ENCODE measurements at regions not wholly inside any gene's neighbourhood (a gene's known extent, or its start where the extent isn't known, plus 50 kb on each side); places are given as distances from the start of the nearest gene placed in this dataset.
"Not testable (repeated sequence)": the region's sequence is repeated elsewhere in the genome, so short reads cannot be mapped to it uniquely, and the experiment has no call there.

DNA sequence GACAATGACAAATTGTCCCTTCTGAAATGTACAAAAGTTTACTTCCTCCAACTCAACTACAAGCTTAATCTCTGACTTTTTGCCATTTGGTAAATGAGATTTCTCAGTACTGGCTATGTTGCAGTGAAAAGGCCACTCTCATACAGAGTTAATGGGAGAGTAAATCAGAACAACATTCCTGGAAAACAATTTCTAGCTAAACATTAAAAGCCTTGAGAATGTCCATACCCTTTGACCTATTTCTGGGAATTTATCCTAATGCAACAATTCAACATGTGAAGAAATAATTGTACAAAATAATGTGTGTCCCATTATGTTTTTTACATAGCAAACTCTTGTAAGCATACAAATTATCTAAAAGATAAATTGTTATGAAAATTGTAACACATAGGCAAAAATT is 56.3 kb upstream of the SPEF2 start:
- peaks cover 33% of the 10 kb centered on the region for H3K9me3 Mint-ChIP-seq
- H3K36me3 Mint-ChIP-seq (ENCODE audit: low read depth) = no peaks in the 10 kb centered on the region
- no peak overlapping the region for H3K27ac Mint-ChIP-seq
- ATAC-seq (replicated peaks) = no peak
- H3K27me3 Mint-ChIP-seq = peaks cover 13% of the 10 kb centered on the region
- no peaks in the 10 kb centered on the region for H3K4me1 Mint-ChIP-seq
- no peak overlapping the region for H3K4me3 Mint-ChIP-seq

DNA sequence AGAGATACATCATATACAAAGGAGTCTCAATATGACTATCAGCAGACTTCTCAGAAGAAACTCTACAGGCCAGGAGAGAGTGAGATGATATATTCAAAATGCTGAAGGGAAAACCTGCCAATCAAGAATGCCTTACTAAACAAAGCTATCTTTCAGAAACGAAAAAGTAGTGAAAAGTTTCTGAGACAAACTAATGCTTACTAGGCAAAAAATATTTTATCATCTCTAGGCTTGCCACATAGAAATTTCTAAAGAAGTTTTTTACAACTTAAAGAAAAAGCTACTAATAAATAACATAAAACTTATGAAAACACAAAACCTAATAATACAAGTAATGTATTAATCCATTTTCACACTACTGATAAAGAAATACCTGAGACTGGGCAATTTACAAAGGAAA is 59.9 kb upstream of the SPEF2 start:
- no peaks in the 10 kb centered on the region for H3K4me1 Mint-ChIP-seq
- no peaks in the 10 kb centered on the region for H3K36me3 Mint-ChIP-seq (ENCODE audit: low read depth)
- no peak overlapping the region for H3K27ac Mint-ChIP-seq
- peaks cover 13% of the 10 kb centered on the region for H3K27me3 Mint-ChIP-seq
- peaks cover 20% of the 10 kb centered on the region for H3K9me3 Mint-ChIP-seq
- ATAC-seq (replicated peaks) = no peak
- no peak overlapping the region for H3K4me3 Mint-ChIP-seq

DNA sequence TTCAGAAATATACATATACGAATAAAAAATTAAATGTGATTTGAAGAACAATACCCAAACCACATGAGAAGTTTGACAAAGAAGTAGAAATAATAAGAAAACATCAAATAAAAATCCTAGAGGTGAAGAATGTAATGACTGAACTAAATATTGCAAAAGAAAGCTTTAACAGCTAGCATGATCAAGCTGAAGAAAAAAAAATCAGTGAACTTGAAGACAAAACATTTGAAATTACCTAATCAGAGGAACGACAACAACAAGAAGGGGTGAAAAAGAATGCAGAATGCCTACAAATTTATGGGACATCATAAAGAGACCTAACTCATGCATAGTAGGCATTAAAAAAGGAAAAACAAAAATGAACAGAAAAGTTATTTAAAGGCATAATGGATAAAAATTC is 60.5 kb upstream of the SPEF2 start:
- peaks cover 20% of the 10 kb centered on the region for H3K9me3 Mint-ChIP-seq

DNA sequence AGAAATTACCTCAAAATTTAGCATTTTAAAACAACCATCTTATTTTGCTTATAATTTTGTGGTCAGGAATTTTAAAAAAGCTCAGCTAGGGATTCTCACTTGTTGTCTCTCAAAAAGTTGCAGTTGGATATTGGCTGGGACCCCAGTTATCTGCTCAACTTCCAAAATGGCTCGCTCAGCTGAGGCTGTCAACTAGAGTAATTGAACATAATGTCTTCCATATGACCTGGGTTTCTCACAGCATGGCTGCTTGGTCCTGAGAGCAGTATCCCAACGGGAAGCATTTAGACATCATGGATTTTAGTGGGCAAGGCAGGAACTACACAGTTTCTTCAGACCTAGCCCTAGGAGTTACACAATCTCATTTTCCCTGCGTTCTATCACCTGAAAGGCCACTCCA is 63.6 kb upstream of the SPEF2 start:
- Mint-ChIP-seq H3K4me3 (no peak overlapping the region), H3K4me1 (no peaks in the 10 kb centered on the region), H3K36me3 (ENCODE audit: low read depth) (no peaks in the 10 kb centered on the region), H3K9me3 (peaks cover 15% of the 10 kb centered on the region), H3K27ac (no peak overlapping the region), H3K27me3 (peaks cover 3% of the 10 kb centered on the region)
- no peak for ATAC-seq (replicated peaks)

More for the DNA sequence above, 60.5 kb upstream of the SPEF2 start:
- Mint-ChIP-seq H3K27me3 (peaks cover 15% of the 10 kb centered on the region), H3K36me3 (ENCODE audit: low read depth) (no peaks in the 10 kb centered on the region), H3K27ac (no peak overlapping the region), H3K4me1 (no peaks in the 10 kb centered on the region), H3K4me3 (no peak overlapping the region)
- ATAC-seq (replicated peaks) = no peak

DNA sequence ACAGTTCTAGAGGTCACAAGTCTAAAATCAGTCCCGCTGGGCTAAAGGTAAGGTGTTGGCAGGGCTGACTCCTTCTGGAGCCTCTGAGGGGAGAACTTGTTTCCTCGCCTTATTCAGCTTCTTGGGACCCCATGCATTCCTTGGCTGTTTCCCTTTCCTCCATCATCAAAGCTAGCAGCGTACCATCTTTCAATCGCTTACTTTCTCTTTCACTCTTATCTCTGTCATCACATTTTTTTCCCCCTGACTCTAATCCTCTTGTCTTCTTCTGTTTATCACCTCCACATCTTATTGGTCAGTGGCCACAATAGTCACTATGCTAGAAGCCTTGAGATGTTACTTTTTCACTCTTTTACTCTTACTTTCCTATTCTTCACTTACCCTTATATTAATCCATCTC is 72.5 kb upstream of the SPEF2 start:
- Mint-ChIP-seq H3K9me3 (peaks cover 3% of the 10 kb centered on the region), H3K27me3 (peaks cover 19% of the 10 kb centered on the region), H3K4me1 (peaks cover 5% of the 10 kb centered on the region), H3K27ac (no peak overlapping the region), H3K36me3 (ENCODE audit: low read depth) (no peaks in the 10 kb centered on the region), H3K4me3 (peak overlapping the region; percentile 22)
- no peak for ATAC-seq (replicated peaks)

DNA sequence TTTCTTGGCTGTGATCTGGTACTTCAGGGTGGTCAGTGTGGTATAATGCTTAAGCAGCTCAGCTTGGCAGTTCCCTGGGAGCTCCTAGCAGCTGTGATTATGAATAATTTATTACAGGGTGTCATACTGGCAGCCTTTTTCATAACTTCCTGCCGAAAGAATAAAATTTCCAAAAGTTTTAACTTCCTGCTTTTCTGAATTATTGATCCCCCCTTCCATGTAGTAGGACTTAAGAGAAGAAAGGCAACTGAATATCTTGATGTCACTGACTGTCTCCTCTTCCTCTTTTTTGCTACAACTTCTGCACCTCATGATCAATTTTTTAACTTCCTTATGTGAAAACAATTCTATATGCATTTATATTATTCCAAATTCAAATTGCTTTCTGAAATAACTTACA is 74.3 kb upstream of the SPEF2 start:
- peaks cover 19% of the 10 kb centered on the region for H3K27me3 Mint-ChIP-seq

DNA sequence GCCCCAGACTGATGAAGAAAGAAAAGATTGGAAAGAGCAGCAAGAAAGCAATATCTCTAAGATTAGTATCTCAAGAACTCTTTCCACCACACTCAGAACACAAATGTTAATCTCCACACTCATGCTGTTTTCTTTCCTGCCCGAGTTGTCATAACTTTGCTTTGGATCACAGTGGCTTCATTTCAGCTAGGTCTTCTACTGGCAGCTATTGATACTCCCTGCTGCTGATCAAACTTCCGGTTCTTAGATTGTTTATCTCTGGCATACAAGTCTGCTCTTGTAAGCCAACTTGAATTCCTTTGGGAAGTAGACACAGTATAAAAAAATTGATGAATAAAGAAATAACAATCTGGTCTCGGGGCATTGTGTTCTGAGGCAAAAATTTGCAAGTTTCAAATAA is 77.7 kb upstream of the SPEF2 start:
- H3K36me3 Mint-ChIP-seq (ENCODE audit: low read depth) = no peaks in the 10 kb centered on the region
- no peak for ATAC-seq (replicated peaks)
- peaks cover 3% of the 10 kb centered on the region for H3K9me3 Mint-ChIP-seq
- no peak overlapping the region for H3K27ac Mint-ChIP-seq
- no peaks in the 10 kb centered on the region for H3K4me1 Mint-ChIP-seq
- H3K4me3 Mint-ChIP-seq = no peak overlapping the region
- H3K27me3 Mint-ChIP-seq = peaks cover 8% of the 10 kb centered on the region

More for the DNA sequence above, 74.3 kb upstream of the SPEF2 start:
- Mint-ChIP-seq H3K9me3 (peaks cover 3% of the 10 kb centered on the region), H3K4me3 (no peak overlapping the region), H3K36me3 (ENCODE audit: low read depth) (no peaks in the 10 kb centered on the region), H3K4me1 (peaks cover 5% of the 10 kb centered on the region), H3K27ac (no peak overlapping the region)
- ATAC-seq (replicated peaks) = no peak

DNA sequence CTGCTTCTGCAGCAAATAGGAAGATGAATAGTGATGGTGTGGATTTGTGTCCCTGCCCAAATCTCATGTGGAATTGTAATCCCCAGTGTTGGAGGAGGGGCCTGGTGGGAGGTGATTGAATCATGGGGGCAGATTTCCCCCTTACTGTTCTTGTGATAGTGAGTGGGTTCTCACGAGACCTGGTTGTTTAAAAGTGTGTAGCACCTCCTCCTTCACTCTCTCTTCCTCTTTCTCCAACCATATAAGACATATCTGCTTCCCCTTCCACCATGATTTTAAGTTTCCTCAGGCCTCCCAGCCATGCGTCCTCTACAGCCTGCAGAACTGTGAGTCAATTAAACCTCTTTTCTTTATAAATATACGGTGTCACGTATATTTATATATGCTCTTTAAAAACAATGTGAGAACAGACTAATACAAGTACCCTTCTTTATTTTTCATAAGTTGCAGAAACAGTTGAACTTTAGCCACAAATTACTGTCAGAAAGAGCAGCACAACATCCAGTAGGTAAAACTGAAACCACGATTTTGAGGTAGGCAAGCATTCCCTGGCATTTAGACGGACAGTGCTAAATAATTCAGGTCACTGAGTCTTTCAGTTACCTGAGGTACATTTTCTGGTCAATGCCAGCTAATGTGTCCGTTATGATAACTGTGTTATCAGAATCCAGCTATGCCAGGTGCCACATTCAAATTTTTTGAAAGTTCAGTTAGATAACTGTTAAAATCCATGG is 79.3 kb upstream of the SPEF2 start:
- H3K27ac Mint-ChIP-seq = no peak overlapping the region
- no peak for ATAC-seq (replicated peaks)
- peaks cover 5% of the 10 kb centered on the region for H3K27me3 Mint-ChIP-seq
- no peaks in the 10 kb centered on the region for H3K4me1 Mint-ChIP-seq
- H3K9me3 Mint-ChIP-seq = peaks cover 3% of the 10 kb centered on the region
- H3K36me3 Mint-ChIP-seq (ENCODE audit: low read depth) = no peaks in the 10 kb centered on the region
- H3K4me3 Mint-ChIP-seq = no peak overlapping the region

DNA sequence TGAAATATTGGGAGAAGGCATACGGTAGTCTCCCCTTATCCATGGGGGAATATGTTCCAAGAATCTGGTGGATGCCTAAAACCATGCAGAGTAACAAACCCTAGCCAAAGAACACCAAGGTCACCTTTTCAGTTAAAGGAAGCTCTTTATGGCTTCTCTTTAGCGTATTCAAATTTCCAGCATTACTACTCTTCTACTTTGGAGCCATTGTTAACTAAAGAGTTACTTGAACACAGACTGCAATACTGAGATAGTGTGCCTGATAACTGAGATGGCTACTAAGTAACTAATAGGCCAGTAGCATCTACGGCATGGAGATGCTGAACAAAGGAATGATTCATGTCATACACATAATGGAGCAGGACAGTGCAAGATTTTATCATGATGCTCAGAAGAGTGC is 84.5 kb upstream of the SPEF2 start:
- H3K9me3 Mint-ChIP-seq = no peaks in the 10 kb centered on the region
- peaks cover 5% of the 10 kb centered on the region for H3K27me3 Mint-ChIP-seq
- no peak overlapping the region for H3K27ac Mint-ChIP-seq
- no peaks in the 10 kb centered on the region for H3K4me1 Mint-ChIP-seq
- no peak for ATAC-seq (replicated peaks)
- no peaks in the 10 kb centered on the region for H3K36me3 Mint-ChIP-seq (ENCODE audit: low read depth)
- H3K4me3 Mint-ChIP-seq = no peak overlapping the region

DNA sequence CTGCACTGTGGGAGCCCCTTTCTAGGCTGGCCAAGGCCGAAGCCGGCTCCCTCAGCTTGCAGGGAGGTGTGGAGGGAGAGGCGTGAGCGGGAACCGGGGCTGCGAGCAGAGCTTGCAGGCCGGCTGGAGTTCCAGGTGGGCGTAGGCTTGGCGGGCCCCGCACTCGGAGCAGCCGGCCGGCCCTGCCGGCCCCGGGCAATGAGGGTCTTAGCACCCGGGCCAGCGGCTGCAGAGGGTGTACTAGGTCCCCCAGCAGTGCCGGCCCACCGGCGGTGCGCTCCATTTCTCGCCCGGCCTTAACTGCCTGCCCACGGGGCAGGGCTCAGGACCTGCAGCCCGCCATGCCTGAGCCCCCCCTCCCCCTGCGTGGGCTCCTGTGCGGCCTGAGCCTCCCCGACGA is 86.1 kb upstream of the SPEF2 start:
- not testable (repeated sequence) for H3K4me3 Mint-ChIP-seq; H3K36me3 Mint-ChIP-seq (ENCODE audit: low read depth); H3K9me3 Mint-ChIP-seq; H3K27me3 Mint-ChIP-seq; H3K4me1 Mint-ChIP-seq; H3K27ac Mint-ChIP-seq; ATAC-seq (replicated peaks)

DNA sequence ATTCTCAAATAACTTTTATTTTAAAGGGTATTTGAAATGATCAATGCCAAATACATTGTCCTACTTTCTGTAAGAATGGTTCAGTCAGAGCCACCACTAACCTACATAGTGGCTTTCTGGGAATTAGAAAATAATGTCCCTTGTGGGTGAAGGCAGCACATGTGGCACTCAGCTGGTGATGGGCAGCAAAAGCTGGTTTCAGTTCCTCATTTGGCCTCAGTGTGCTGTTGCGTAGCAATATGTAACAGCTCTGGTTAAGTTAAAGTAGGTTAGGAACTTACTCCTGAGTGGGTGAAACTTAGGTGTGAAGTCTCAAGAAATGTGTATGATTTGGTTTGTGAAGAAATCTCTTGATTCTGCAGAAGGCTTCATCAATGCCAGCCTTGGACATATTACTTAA is 99.6 kb upstream of the SPEF2 start:
- Mint-ChIP-seq H3K4me3 (no peak overlapping the region), H3K36me3 (ENCODE audit: low read depth) (no peaks in the 10 kb centered on the region), H3K4me1 (no peaks in the 10 kb centered on the region), H3K27ac (no peak overlapping the region), H3K27me3 (peaks cover 9% of the 10 kb centered on the region), H3K9me3 (no peaks in the 10 kb centered on the region)
- no peak for ATAC-seq (replicated peaks)

DNA sequence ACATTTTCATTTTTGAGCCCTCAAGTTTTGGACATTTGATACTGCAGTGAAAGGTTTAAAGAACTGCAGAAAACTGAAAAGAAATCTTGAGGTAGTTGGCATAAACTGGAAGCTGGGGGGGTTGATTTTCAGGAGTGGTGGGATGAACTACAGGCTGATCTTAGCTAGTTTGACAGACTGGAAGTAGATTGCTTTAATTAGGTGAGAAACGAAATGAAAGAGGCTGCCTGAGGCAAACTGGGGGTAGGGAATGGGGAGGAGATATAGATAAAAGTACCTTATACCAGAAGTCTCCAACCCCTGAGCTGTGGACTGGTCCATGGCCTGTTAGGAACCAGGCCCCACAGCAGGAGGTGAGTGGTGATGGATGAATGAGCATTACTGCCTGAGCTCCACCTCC is 101.4 kb upstream of the SPEF2 start:
- no peaks in the 10 kb centered on the region for H3K36me3 Mint-ChIP-seq (ENCODE audit: low read depth)
- no peak overlapping the region for H3K27ac Mint-ChIP-seq
- no peak overlapping the region for H3K4me3 Mint-ChIP-seq
- ATAC-seq (replicated peaks) = no peak
- no peaks in the 10 kb centered on the region for H3K4me1 Mint-ChIP-seq
- no peaks in the 10 kb centered on the region for H3K9me3 Mint-ChIP-seq
- peaks cover 8% of the 10 kb centered on the region for H3K27me3 Mint-ChIP-seq

DNA sequence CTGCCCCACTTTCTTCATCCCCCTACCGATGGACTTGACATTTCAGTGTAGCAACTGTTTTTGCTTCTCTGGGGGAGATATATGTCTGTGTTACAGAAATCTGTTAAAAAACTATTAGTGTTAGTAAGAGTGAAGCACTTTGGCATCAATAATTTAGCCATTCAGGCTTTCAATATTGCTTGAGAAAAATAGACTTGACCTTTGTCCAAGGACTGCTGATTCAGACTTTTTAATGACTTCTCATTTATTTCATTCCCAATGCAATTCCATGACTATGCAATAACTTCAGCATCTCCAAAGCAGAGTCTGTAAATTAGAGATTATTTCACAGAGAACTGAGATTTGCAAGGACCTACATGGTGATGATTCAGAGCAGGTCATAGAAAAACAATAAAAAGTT is 104.1 kb upstream of the SPEF2 start:
- H3K4me3 Mint-ChIP-seq = no peak overlapping the region
- H3K27me3 Mint-ChIP-seq = no peaks in the 10 kb centered on the region
- H3K36me3 Mint-ChIP-seq (ENCODE audit: low read depth) = no peaks in the 10 kb centered on the region
- no peak for ATAC-seq (replicated peaks)
- peaks cover 4% of the 10 kb centered on the region for H3K9me3 Mint-ChIP-seq
- no peak overlapping the region for H3K27ac Mint-ChIP-seq
- H3K4me1 Mint-ChIP-seq = no peaks in the 10 kb centered on the region

DNA sequence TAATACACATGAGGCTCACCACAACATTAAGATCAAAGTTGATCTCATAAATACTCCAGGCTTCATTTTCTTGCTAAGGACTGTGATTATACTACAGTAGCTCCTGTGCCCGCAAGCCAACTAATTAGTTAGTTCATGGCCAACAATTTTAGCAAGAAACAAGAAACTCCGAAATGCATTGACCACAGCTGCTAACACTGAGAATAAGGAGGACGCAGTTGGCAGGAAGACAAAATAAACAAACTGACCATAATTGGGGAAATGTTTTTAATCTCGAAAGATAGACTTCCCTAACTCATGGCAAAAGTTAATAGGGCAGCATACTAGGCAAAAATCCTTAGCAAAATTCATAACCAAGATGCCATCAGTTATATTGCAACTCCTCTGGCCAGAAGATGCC is 115.5 kb upstream of the SPEF2 start:
- Mint-ChIP-seq H3K36me3 (ENCODE audit: low read depth) (no peaks in the 10 kb centered on the region), H3K4me3 (no peak overlapping the region), H3K27ac (no peak overlapping the region), H3K4me1 (no peaks in the 10 kb centered on the region), H3K27me3 (no peaks in the 10 kb centered on the region), H3K9me3 (peaks cover 7% of the 10 kb centered on the region)
- no peak for ATAC-seq (replicated peaks)

DNA sequence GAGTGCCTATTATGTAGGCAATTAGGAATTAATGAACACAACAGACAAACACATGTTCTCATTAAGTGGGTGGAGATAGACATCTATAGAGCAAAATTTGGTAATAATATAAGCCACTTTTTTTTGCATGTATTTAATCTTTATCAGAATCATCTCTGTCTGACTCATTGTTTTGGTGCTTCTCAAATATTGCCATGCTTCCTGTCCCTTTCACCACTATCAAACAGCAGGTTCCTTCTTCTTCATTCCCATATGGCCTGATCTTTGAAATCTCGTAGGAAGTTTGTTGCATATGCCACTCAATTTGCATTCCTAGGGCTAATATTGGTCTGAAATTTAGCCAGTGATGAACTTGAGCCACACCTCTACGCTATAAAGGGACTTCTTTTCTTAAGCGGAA is 128.9 kb upstream of the SPEF2 start:
- ATAC-seq (replicated peaks) = no peak
- Mint-ChIP-seq H3K9me3 (no peaks in the 10 kb centered on the region), H3K36me3 (ENCODE audit: low read depth) (no peaks in the 10 kb centered on the region)

DNA sequence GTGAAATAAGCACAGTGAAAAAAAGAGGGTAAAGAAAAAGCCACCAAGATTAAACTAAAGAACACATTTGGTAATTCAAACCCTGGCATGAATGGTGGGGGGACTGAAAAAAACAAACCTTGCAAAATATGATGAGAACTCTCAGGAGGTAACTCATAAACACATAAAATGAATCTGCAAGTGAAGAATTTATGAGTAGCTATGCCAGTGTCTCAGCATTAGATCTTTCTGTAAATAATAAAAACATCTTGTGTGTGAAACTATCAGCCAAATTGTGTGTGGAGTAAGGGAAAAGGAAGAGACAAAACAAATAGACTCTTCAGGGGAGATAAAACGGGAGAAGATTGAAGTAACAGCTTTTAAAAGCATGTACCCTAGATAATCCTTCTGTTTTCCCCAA is 129.6 kb upstream of the SPEF2 start:
- no peaks in the 10 kb centered on the region for H3K9me3 Mint-ChIP-seq
- ATAC-seq (replicated peaks) = no peak
- no peaks in the 10 kb centered on the region for H3K4me1 Mint-ChIP-seq

More for the DNA sequence above, 128.9 kb upstream of the SPEF2 start:
- Mint-ChIP-seq H3K4me3 (no peak overlapping the region), H3K27me3 (peaks cover 7% of the 10 kb centered on the region), H3K27ac (no peak overlapping the region), H3K4me1 (no peaks in the 10 kb centered on the region)

More for the DNA sequence above, 129.6 kb upstream of the SPEF2 start:
- Mint-ChIP-seq H3K27ac (no peak overlapping the region), H3K27me3 (peaks cover 7% of the 10 kb centered on the region), H3K36me3 (ENCODE audit: low read depth) (no peaks in the 10 kb centered on the region), H3K4me3 (no peak overlapping the region)
